HG03378 (cell line): ENCODE measurements at regions not wholly inside any gene's neighbourhood (a gene's known extent, or its start where the extent isn't known, plus 50 kb on each side); places are given as distances from the start of the nearest gene placed in this dataset.
"Not testable (repeated sequence)": the region's sequence is repeated elsewhere in the genome, so short reads cannot be mapped to it uniquely, and the experiment has no call there.

Experiments used
- ATAC-seq: cut with Tn5 transposase; IDR thresholded peaks from one replicate; pipeline ENCODE4 v1.9.1; 2021; ENCODE audit warnings: mild to moderate bottlenecking, moderate library complexity; ENCODE audit not compliant: unreplicated experiment

- ATAC-seq, result no peak
Observed at GRCh38 chr7:81887098-81888090, 117.5 kb upstream of the HGF start.

- ATAC-seq, result no peak
Observed at GRCh38 chr7:81886211-81886764, 116.4 kb upstream of the HGF start.

GRCh38 chr7:81884817-81885216, 115.0 kb upstream of the HGF start:
- no peak for ATAC-seq

- ATAC-seq, result no peak
Observed at GRCh38 chr7:81883801-81884393, 114.0 kb upstream of the HGF start.

GRCh38 chr7:81882086-81882485, 112.2 kb upstream of the HGF start:
- ATAC-seq, result no peak

- no peak for ATAC-seq
Observed at GRCh38 chr7:81877890-81878289, 108.0 kb upstream of the HGF start.

- no peak for ATAC-seq
Observed at GRCh38 chr7:81873559-81873958, 103.7 kb upstream of the HGF start.

GRCh38 chr7:81871606-81872265, 101.9 kb upstream of the HGF start:
- ATAC-seq, result no peak

GRCh38 chr7:81870608-81871007, 100.8 kb upstream of the HGF start:
- ATAC-seq, result no peak

- ATAC-seq, result no peak
Observed at GRCh38 chr7:81869670-81870069, 99.8 kb upstream of the HGF start.

GRCh38 chr7:81865754-81866153, 95.9 kb upstream of the HGF start:
- ATAC-seq, result no peak

- no peak for ATAC-seq
Observed at GRCh38 chr7:81859433-81859832, 89.6 kb upstream of the HGF start.

- ATAC-seq, result not testable (repeated sequence)
Observed at GRCh38 chr7:81858820-81859219, 89.0 kb upstream of the HGF start.

- ATAC-seq, result no peak
Observed at GRCh38 chr7:81857385-81857784, 87.5 kb upstream of the HGF start.

GRCh38 chr7:81854518-81854917, 84.7 kb upstream of the HGF start:
- ATAC-seq, result no peak

- no peak for ATAC-seq
Observed at GRCh38 chr7:81852701-81853100, 82.9 kb upstream of the HGF start.

- no peak for ATAC-seq
Observed at GRCh38 chr7:81851413-81851812, 81.6 kb upstream of the HGF start.

GRCh38 chr7:81846398-81846797, 76.6 kb upstream of the HGF start:
- peak; percentile 58 for ATAC-seq

- peak; percentile 85 for ATAC-seq
Observed at GRCh38 chr7:81845744-81846241, 75.9 kb upstream of the HGF start.

- not testable (repeated sequence) for ATAC-seq
Observed at GRCh38 chr7:81843657-81844056, 73.8 kb upstream of the HGF start.

- no peak for ATAC-seq
Observed at GRCh38 chr7:81842361-81842760, 72.5 kb upstream of the HGF start.
